ENCODE measurements at regions not wholly inside any gene's neighbourhood (a gene's known extent, or its start where the extent isn't known, plus 50 kb on each side); places are given as distances from the start of the nearest gene placed in this dataset.

DNA sequence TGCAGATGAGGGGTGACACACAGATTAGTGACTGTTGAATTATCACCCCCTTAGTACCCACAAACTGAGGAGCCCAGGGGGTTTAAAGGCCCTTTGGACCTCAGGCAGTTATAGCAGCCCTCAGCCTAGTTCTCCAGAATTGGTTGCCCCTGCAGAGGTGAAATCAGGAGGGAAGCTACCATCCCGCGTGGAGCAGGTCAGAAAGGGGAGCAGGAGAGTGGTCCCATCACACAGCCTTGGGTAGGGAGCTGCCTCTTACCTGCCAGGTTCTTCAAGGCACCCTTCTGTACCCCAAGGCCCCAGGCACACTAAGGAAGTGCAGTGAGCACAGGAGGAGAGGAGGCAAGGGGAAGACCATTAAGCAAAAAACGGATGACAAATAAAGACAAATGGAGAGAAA, 121.2 kb upstream of the TNR start:
- DNase-seq, result no peak

DNA sequence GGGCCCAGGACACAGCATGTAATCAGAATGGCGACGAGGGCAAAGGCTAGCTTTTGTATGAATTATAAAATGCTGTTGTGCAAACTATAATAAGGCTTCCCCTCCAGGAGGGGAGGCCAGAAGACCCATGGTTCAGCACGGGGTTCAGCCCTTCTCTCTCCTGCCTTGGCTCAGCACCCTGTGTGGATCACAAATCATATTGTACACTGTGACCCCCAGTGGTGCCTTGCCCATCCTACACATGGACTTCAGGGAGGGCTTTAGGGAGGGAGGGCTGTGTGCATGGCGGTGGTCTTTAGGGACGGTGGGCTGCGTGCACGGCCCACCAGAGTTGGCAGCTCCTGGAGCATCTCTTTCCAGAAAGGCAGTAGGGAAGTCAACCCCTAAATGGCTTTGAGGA, 120.8 kb upstream of the TNR start:
- DNase-seq, result no peak

DNA sequence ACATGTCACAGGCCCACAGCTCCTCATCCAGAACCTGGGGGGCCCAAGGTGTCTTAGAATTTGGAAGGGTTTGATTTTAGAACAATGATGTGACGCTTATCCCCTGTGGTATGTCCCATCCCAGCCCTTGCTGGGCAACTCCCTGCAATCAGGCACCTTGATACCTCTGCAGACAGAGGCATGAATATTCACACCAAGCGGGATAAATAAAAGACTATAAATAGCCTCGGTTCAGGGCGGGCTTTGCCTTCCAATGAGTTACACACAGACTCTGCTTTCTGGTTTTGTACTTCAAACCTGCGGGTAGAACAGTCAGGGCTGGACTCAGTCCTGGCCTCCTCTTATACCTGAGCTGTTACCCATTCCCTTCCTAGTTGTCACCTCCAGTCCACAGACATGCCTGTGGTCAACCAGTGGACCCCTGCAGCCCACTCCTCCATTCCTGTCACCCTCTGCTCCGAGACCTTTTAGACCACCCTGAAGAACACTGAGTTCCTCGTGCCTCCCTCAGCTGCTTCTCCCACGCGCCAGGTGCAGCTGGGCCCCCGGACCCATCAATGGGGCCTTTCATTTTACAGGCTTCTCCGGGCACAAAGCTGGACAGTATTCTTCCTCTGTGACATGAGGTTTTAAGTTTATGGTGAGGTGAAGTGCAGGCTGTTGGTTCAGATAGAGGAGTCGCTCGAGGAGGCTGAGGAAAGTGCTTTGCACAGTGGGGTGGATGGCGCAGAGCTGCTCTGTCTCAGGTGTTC, 120.1 kb upstream of the TNR start:
- DNase-seq, result no peak

DNA sequence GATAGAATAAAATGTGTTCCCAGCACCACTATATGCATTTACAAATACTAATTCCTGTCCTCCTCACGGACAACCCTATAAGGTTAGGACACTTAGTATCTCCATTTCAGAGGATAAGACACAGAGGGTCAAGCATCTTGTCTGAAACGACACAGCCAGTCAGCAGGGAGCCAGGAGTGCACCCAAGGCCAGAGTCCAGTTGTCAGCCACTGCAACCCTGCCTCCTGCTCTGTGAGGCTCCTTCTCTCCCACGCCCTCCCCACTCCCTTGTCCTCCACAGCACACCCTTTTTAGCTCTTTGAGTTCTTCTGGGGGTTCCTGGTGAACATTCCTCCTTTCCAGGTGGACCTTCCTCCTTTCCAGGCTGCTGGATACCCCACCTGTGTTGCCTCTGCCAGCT, 119.0 kb upstream of the TNR start:
- DNase-seq, result no peak

DNA sequence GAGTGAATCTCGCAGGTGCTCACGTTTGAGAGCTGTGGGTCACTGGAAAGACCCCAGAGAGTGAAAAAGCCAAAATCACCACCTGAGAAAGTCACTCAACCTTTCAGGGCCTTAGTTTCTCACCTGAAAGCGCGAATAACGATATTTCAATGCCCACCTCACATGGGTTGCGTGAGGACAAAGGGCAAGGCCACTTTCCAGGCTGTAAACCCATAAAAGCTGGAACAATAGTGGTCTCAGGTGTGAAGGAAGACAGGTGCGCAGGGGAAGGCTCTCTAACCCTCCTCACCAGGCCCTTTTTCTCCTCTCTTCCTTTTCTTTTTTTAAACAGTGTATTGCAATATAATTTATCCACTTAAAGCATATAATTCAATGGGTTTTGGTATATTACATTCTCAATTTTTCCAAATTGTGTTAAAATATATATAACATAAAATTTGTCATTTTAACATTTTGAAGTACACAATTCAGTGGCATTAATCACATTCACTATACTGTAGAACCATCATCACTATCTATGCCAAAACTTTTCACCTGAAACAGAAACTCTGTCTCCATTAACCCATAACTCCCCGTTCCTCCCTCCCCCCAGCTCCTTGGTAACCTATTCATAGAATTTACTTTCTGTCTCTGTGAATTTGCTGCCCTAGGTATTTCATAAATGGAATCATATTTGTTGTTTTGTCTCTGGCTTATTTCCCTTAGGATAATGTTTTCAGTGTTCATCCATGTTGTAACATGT, 118.4 kb upstream of the TNR start:
- no peak for DNase-seq

DNA sequence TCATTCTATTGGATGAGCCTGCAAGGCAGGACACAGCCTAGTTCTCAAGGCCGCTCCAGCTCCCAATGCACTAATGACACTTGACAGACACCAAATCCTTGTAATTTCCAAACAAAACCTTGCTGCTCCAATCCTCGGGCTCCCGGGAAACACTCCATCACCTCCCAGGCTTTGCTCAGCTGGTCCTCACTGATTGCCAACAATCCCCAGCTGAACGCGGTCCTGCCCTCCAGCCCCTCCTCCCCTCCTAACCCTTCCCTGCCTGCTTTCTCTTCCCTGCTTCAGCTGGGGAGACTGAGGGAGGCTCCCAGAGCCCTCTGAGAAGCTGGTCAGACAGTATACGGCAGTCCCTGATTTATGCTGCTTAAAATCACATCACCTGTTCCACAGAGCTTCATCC, 114.4 kb upstream of the TNR start:
- no peak for DNase-seq

DNA sequence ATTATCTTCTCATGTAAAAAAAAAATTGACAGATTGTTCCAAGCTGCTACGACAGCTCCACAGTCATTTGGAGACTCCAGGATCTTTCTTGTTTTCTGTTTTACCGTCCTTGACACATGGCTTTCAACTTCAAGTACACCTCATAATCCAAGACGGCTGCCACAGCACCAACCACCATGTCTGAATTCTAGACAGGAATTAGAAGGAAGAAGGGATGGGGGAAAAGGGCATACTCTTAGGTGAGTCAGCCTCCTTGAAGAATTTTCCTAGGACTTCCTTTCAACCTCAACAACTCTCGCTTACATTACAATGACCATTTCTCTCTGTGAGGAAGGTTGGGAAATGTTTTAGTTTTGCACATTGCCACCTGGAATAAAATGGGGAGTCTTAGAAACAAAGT, 110.3 kb upstream of the TNR start:
- no peak for DNase-seq

DNA sequence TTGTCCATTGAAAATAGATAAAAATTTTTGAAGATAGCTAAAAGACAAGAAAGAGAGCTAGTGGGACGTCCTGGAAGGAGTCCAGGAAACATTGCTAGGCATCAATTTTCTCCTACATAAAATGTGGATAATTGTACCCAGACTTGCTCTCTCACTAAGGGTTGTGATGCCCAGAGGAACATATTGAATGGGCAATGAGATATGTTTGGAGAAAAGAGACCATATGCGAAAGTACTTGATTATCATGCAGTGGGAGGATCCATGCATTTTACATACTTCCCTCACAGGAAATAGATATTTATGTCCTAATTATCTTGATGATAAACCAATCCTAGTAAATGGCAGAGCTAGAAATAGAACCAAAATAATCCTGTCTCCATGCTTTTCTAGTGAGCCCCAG, 108.4 kb upstream of the TNR start:
- no peak for DNase-seq

DNA sequence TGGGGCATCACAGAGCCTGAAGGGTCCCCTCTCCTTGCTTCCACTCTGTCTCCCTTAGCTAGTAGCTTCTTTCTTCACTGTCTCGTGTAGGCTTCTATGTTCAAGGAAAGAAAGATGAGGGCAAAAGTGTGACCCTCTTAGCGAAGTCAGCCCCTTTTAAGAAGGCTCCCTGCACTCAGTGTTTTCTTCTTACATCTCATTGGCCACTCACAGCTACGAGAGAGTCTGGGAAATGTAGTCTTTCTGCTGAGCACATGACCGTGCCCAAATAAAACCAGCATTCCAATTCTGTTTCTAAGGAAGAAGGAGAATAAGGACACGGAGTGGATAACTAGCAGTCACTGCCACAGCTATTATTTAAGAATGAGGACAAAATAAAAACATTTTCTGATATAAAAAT, 104.9 kb upstream of the TNR start:
- DNase-seq, result no peak

DNA sequence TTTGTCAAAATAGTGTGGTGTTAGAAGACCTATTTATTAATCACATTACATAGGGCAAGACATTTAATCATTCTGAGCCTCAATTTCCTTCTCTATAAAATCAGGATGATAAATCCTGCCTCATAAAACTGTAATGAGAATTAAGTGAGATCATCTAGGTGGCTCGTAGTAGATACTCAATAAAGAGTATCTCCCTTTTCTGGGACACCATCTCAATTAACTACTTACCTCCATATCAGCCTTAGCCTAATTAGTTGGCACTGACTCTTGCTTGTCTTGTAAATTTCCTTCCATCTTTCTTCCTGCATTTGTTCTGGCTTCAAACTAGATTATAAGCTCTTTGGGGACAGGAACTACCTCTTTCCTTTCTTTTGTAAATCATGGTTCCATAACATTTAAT, 102.6 kb upstream of the TNR start:
- no peak for DNase-seq

DNA sequence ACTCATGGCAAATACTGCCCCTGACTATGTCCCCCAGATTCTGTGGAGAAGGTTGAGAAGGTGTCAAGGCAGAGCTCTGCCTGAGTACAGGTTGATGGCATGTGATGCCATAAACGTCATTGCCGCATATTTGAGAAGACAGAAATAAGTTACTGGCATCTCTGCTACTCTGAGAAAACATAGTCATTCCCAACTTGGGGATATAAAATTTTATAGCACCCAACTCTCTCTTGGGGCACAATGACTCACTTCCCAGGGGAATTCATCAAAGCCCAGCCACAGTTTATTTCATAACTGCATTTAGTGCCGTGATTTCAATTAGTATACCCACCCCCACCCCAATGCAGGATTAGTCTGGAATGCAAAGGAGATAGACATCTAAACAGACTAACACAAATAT, 101.9 kb upstream of the TNR start:
- DNase-seq, result no peak

DNA sequence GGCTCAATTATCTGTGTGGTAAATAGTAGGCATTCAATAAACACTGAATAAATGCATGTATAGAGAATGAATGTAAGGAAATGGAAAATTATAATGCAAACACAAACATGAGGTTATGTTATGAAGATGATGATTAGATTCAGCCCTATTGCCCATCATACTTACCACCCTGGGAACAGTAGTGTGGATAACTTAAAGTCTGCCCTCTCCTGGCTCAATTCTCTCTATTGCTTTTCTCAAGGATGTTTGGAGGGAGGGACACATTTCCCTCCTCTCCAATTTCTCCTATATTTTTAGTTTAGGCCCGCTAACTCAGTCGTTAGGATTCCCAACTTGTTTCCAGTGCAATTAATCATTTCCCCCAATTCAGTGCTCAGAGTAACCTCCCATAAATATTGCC, 101.5 kb upstream of the TNR start:
- peak; percentile 24 for DNase-seq

DNA sequence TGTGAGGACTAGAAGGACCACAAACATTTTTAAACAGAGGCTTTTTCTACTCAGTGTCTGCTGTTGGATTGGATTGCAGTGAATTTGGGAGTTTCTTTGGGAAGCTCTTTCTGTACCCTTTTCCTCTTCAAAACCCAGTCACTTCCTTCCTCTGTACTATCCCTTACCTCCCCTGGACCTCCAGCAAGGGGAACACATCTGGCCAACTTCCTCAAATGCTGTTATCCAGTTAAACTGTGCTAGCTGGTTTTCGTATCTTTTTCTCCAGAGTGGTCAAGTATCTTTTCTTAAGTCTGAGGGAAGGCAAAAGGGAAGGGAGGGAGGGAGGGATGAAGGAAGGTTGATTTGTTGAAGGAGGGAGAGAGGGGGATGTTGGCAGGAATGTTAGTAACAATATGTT, 99.2 kb upstream of the TNR start:
- DNase-seq, result no peak

DNA sequence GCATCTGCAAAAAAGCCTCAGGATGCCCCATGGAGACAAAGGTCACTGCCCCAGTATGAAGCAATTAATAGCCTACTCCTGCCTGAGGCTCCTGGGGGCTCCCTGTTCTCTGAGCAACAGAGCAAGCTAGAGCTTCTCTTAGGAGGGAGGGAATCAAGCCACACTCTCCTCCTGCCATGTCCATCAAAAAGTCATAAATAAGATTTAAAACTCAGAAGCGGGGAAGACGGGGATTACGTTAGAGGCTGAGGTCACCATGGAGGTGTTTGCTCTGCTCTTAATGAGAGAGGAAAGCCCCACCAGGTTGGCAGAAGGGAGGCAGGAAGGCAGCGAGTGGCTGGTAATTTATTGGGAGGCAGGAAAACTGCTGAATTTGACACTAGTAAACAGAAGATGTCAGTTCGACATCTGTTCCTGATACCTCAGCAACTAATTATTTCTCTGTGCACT, 98.4 kb upstream of the TNR start:
- peak; percentile 92 for DNase-seq

DNA sequence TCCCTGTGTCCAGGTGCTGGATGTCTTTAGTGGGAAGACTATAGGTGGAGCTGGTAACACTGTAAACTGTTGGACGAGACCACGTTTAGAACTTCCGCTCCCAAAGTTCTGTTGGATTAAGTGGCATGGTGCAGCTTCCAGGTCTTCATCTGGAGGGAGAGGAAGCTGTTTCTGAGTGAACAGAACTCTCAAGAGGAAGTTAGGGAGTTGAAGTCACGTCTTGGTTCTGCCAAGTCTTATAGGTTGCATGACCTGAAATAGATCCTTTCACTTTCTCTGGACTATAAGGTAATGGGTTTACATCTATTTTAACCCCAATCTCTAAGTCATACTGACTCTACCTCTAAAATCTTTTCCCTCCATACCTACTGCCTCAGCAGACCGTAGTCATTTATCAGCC, 97.4 kb upstream of the TNR start:
- peak; percentile 64 for DNase-seq

DNA sequence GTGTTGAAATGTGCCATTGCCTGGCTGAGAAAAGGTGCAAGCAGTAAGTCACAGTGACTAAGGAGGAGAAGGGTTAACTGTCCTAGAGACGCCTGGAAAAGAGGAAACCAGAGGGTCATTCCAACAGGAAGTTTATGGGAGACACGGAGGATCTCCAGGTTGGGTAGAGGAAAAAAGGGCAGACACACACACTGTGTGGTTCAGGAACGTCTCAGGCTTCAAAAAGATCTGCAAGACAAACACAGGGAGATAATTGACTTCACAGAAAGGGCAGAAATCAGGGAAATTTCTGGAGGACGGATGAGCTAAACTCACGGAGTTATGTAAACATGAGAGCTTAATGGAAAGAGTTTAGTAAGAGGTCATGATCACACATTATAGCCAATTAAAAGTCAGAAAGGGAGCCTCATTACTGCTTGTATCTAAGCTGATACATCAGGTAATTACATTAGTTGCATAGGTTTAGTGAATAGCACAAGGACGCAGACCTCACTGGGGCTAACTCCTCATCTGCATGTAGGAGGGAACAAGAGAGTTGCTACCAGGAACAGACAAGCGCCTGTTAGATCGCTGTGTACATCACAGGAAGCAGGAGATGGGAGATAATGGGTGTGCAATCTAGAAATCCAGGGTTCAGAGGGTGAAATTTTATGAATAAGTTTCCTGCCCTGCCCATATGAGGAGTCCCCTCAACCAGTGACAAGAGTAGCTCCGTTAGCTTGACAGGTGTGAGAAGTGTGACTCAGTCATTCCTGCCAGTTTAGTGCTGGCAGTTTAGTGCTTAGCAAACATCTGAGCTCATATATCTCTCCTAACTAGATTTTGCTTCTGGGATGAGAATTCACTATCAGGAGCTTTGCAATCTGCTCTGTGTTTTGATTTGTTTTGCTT, 96.6 kb upstream of the TNR start:
- peak; percentile 89 for DNase-seq

DNA sequence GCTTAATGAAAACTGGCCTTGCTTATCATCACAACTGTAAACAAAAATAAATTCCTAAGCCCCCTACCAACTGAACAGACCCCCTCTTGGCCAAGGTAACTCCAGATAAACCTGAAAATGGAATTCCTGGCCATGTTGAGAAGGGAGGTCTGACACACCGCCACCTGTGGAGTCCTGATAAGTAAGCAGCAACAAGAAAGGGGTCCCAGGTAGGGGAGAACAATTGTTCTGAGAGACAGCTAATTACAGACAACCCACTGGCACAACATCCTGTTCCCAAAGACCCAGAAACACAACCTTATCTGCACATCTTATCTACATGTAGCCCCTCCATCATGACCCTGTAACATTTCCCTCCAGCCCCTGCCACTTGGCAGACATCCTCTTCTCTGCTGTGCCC, 91.2 kb upstream of the TNR start:
- no peak for DNase-seq

DNA sequence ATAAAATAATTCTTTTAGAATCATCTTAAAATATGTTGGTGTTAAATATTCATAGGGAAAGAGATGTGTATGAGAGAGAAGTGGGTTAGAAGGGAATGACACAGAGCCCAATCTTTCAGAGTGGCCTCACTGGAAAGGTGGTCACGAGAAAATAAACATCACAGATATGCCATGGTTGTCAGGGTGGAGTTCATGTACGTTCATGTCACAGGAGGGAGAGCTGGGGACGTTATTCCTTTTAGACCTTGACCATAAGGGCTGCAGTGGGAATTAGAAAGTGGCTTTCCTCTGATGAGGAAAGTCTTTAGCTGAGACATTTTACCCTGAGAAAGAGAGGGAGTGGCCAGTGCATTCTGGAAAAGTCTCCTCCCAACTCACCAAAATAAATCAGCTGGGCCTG, 90.6 kb upstream of the TNR start:
- no peak for DNase-seq

DNA sequence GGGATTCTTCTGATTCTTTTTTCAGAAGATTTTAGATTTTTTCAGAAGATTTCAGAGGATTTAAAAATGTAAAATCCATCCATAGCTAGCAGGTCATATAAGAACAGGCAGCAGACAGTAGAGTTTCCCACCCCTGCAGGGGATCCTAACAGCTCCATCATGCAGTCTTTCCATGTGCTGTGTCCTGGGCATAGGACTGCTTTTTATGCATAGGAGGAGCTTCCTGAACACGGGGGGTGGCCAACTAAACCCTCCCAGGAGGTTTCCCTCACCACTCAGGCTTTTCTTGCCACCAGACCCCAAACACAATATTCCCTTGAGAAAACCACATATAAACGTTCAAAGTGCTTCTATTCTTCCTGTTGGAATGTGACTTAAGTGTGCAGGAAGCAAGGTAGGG, 90.1 kb upstream of the TNR start:
- DNase-seq, result no peak

DNA sequence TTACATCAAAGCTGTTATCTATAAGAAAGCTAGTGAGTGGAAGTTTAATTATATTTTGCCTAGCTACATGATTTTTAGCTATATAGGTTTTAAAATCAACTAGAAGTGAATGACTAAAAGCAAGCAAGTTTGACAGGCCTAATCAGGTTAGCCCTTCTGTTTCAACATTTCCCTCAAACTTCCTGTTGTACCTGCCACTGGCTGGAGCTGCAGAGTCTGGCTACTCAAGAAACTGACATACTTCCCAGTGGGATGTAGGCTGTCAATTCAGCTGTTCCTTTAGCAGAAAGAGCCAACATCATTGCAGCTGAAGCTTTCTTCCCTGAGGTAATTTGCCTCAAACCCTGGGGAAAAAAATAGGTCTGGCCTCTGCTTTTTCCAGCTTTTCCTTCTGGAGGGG, 87.1 kb upstream of the TNR start:
- DNase-seq, result no peak

DNA sequence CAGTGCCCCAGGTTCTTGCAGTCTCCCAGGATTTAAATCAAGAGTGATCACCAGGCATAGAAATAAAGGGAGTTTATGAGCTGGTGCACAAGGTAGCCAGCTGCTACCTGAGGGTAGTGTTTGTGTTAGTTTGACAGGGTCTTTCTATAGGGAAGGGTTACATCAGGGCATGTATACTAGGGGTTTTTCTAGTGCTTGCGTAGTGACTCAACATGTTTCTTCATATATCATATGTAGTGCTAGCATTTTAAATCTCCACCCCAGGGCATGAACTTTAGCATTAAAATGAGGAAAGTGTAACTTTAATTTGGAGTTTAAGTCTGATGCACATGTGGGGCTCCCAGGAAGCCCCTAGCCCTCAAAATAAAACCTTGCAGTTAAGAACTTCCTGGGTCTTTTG, 86.5 kb upstream of the TNR start:
- DNase-seq, result no peak

DNA sequence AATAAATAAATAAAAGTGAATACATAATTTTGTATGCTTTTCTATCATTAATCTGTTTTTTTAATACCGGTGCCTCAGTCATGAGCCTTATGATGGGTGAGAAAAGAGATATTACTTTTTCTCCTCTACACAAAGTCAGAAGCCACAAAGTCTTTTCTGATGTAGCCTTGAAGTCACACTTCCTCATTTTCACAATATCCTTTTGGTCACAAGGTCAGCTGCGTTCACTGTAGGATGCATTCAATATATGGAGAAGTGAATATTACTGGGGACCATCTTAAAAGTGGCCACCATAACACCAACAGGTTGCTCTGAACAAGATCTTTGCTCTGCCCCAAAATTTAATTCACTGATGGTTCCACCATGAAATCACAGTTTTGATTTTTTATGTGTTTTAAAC, 83.3 kb upstream of the TNR start:
- no peak for DNase-seq

DNA sequence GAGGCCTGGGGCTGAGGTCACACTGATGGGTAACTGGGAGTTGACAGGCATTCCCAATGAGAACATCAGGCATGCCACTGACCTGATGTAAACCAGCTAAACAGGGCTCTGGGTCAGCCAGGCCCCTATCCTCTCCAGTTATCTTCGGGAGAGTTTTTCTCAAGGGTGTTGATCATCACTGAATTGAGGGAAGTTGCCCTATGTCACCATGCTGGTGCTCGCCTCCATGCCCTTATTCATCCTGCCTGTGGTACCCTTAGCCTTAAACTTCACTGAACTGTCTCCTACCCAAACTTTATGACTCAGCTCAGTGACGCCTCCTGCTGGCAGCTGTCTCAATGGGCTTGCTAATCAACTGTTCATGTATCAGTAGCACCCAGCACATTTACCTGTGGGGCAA, 80.7 kb upstream of the TNR start:
- peak; percentile 67 for DNase-seq

DNA sequence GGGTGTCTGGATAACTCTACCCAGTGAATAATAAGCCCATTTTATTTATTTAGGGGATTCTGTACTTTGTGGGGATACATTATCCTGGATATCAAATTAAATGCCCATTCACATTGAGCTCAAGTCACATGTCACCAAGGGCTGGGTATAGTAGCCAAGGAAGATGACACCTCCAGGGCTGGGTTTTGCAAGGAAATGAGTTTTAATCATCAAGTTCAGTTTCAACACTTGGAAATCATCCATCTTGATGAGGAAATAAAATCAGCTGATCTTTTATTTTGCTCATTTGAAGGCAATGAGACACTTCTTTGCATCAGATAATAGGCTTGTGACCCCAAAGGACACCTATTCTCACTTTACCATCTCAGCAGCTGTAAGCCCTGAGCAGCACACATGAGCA, 80.0 kb upstream of the TNR start:
- DNase-seq, result no peak
